Pulmonary artery endothelial cell (primary cell): ENCODE measurements at regions not wholly inside any gene's neighbourhood (a gene's known extent, or its start where the extent isn't known, plus 50 kb on each side); places are given as distances from the start of the nearest gene placed in this dataset.
A peak's percentile ranks its signal among the peaks of the same experiment; 100 is the strongest.

Source experiments
- DNase-seq: peaks from one replicate; pipeline ENCODE4 v3.0.0-alpha.2; 2011; ENCODE audit warnings: low read depth, low spot score

- no peak for DNase-seq
These were observed 235.8 kb upstream of the DCN start for GRCh38 chr12:91418221-91419090.

GRCh38 chr12:91417650-91418049 is 235.0 kb upstream of the DCN start:
- no peak for DNase-seq

GRCh38 chr12:91414636-91415035 is 232.0 kb upstream of the DCN start:
- DNase-seq, result no peak

GRCh38 chr12:91413581-91414546 is 231.2 kb upstream of the DCN start:
- no peak for DNase-seq

- peak; percentile 47 for DNase-seq
These were observed 224.3 kb upstream of the DCN start for GRCh38 chr12:91406920-91407341.

GRCh38 chr12:91404441-91404840 is 221.8 kb upstream of the DCN start:
- no peak for DNase-seq

GRCh38 chr12:91401190-91401589 is 218.6 kb upstream of the DCN start:
- DNase-seq, result no peak

- DNase-seq, result peak; percentile 73
These were observed 217.7 kb upstream of the DCN start for GRCh38 chr12:91400271-91400670.

- no peak for DNase-seq
These were observed 215.4 kb upstream of the DCN start for GRCh38 chr12:91397866-91398532.

GRCh38 chr12:91396293-91396692 is 213.7 kb upstream of the DCN start:
- DNase-seq, result no peak

- no peak for DNase-seq
These were observed 213.1 kb upstream of the DCN start for GRCh38 chr12:91395628-91396135.

GRCh38 chr12:91394903-91395302 is 212.3 kb upstream of the DCN start:
- no peak for DNase-seq

GRCh38 chr12:91388573-91388972 is 206.0 kb upstream of the DCN start:
- no peak for DNase-seq

- DNase-seq, result no peak
These were observed 205.0 kb upstream of the DCN start for GRCh38 chr12:91387461-91388134.

GRCh38 chr12:91384806-91385205 is 202.2 kb upstream of the DCN start:
- DNase-seq, result no peak

GRCh38 chr12:91384366-91384765 is 201.7 kb upstream of the DCN start:
- DNase-seq, result no peak

- DNase-seq, result no peak
These were observed 200.5 kb upstream of the DCN start for GRCh38 chr12:91383099-91383498.

- DNase-seq, result peak; percentile 30
These were observed 199.5 kb upstream of the DCN start for GRCh38 chr12:91382081-91382543.

GRCh38 chr12:91381309-91381804 is 198.7 kb upstream of the DCN start:
- peak; percentile 55 for DNase-seq

- DNase-seq, result no peak
These were observed 198.0 kb upstream of the DCN start for GRCh38 chr12:91380631-91381030.
